HCT116 (cell line): ENCODE measurements at regions not wholly inside any gene's neighbourhood (a gene's known extent, or its start where the extent isn't known, plus 50 kb on each side); places are given as distances from the start of the nearest gene placed in this dataset.

Experiments used
- ATAC-seq: fragments of 200-7000 bp; cut with Tn5 transposase; 2 replicates; pipeline ENCODE4 v1.9.1; 2020; ENCODE audit warnings: mild to moderate bottlenecking, moderate library complexity
- BruUV-seq: library from RNA; stranded (reverse); fragments of 400-500 nt; replicated peaks from 2 replicates; lab custom pipeline; 2021; lab: Mats Ljungman, UMichigan
- CTCF ChIA-PET: fragments of 300-600 bp; sonication (Branson Sonifier 250); formaldehyde crosslinking; loops from one replicate; lab custom pipeline; 2021; ENCODE audit warnings: antibody characterized with exemption; lab: Charles Lee
- POLR2A ChIA-PET: fragments of 300-600, 350-600 bp; sonication (Branson Sonifier 250); formaldehyde crosslinking; loops from one replicate; lab custom pipeline; 2021; ENCODE audit warnings: antibody characterized with exemption; lab: Charles Lee
- RAD21 ChIA-PET, 2 experiments: fragments of 300-600 bp; sonication (Branson Sonifier 250); formaldehyde crosslinking; loops; one replicate each; lab custom pipeline; 2023; ENCODE audit warnings: low total read pairs in 2 of 2; ENCODE audit not compliant: uncharacterized antibody in 2 of 2, unreplicated experiment in 2 of 2, low non-redundant PET in 1 of 2; lab: Charles Lee
- DNase-seq: peaks from one replicate; pipeline ENCODE4 v3.0.0-alpha.2; 2010; ENCODE audit warnings: low read depth, low spot score
- H2AFZ ChIP-seq: fragments of 200-600 bp; shearing (Covaris generic), sonication (generic); 2 replicates; pipeline ENCODE4 v1.6.1; 2017; ENCODE audit warnings: low read depth, mixed run types, mixed read lengths, antibody characterized with exemption, low read length; ENCODE audit not compliant: poor library complexity, severe bottlenecking
- H3K27ac ChIP-seq: 2 replicates; pipeline ENCODE4 v1.5.1; 2012; ENCODE audit warnings: low read depth, low read length
- H3K27me3 ChIP-seq: fragments of 200-600 bp; sonication (generic); 2 replicates; pipeline ENCODE4 v1.6.1; 2016; ENCODE audit warnings: mixed run types, low read length, mixed read lengths; ENCODE audit not compliant: insufficient read depth
- H3K36me3 ChIP-seq, 2 experiments: fragments of 200-500 bp in 1 of 2; fragments of 200-600 bp in 1 of 2; sonication (Bioruptor generic) in 1 of 2; sonication (generic) in 1 of 2; 2 replicates each; pipeline versions ENCODE4 v1.5.1 to v1.6.1; 2014 to 2016; ENCODE audit warnings: low read length in 2 of 2, inconsistent platforms in 1 of 2, mixed read lengths in 1 of 2, mixed run types in 1 of 2; ENCODE audit not compliant: insufficient read depth in 2 of 2, control insufficient read depth in 1 of 2
- H3K4me1 ChIP-seq, 2 experiments: fragments of 200-600 bp in 1 of 2; sonication (generic) in 1 of 2; 2 replicates each; pipeline versions ENCODE4 v1.5.1 to v1.6.1; 2012 to 2017; ENCODE audit warnings: low read length in 2 of 2, inconsistent platforms in 1 of 2, mild to moderate bottlenecking in 1 of 2, mixed read lengths in 1 of 2, mixed run types in 1 of 2, moderate library complexity in 1 of 2; ENCODE audit not compliant: insufficient read depth in 2 of 2, control insufficient read depth in 1 of 2
- H3K4me2 ChIP-seq: fragments of 200-600 bp; sonication (generic); 2 replicates; pipeline ENCODE4 v1.6.1; 2017; ENCODE audit warnings: mixed run types, low read length, mixed read lengths
- H3K4me3 ChIP-seq, 2 experiments: fragments of 200-600 bp in 1 of 2; sonication (generic) in 1 of 2; replicated peaks in 1 of 2; 2 replicates each; pipeline ENCODE4 v1.5.1; 2011 to 2016; ENCODE audit warnings: low read length in 2 of 2, control low read depth in 1 of 2, low read depth in 1 of 2, mild to moderate bottlenecking in 1 of 2, mixed read lengths in 1 of 2, mixed run types in 1 of 2
- H3K79me2 ChIP-seq: fragments of 200-600 bp; sonication (generic); 2 replicates; pipeline ENCODE4 v1.6.1; 2017; ENCODE audit warnings: mild to moderate bottlenecking, mixed run types, low read length, moderate library complexity, mixed read lengths; ENCODE audit not compliant: insufficient read depth
- H3K9ac ChIP-seq: fragments of 200-600 bp; sonication (generic); 2 replicates; pipeline ENCODE4 v1.6.1; 2016; ENCODE audit warnings: low read length, mixed read lengths
- H3K9me2 ChIP-seq: fragments of 200-600 bp; sonication (generic), shearing (Covaris generic); 2 replicates; pipeline ENCODE4 v1.6.1; 2017; ENCODE audit warnings: mixed run types, mild to moderate bottlenecking, moderate library complexity; ENCODE audit not compliant: insufficient read depth
- H3K9me3 ChIP-seq, 2 experiments: fragments of 200-500 bp in 1 of 2; fragments of 200-600 bp in 1 of 2; sonication (Bioruptor generic) in 1 of 2; sonication (generic) in 1 of 2; 2 replicates each; pipeline ENCODE4 v1.6.1; 2014 to 2017; ENCODE audit warnings: low read length in 2 of 2, mixed read lengths in 2 of 2, inconsistent platforms in 1 of 2, low read depth in 1 of 2, mild to moderate bottlenecking in 1 of 2, mixed run types in 1 of 2, moderate library complexity in 1 of 2; ENCODE audit not compliant: control insufficient read depth in 1 of 2, insufficient read depth in 1 of 2
- H4K20me1 ChIP-seq: fragments of 200-600 bp; sonication (generic), shearing (Covaris generic); 2 replicates; pipeline ENCODE4 v1.6.1; 2017; ENCODE audit warnings: mixed run types, mild to moderate bottlenecking, moderate library complexity; ENCODE audit not compliant: insufficient read depth
- CBX3 ChIP-seq: IDR thresholded peaks from 2 replicates; pipeline ENCODE4 v1.6.1; 2012; ENCODE audit warnings: low read depth
- CEBPB ChIP-seq: IDR thresholded peaks from 2 replicates; pipeline ENCODE4 v1.6.1; 2012; ENCODE audit warnings: low read depth
- CTCF ChIP-seq, 3 experiments: fragments of 200-600 bp in 1 of 3; sonication (generic) in 1 of 3; IDR thresholded peaks in 2 of 3; conservative IDR thresholded peaks in 1 of 3; 2 replicates each; pipeline ENCODE4 v1.5.1; 2012 to 2017; ENCODE audit warnings: low read depth in 2 of 3, low read length in 2 of 3, antibody characterized with exemption in 1 of 3, borderline replicate concordance in 1 of 3, control low read depth in 1 of 3, mild to moderate bottlenecking in 1 of 3, mixed read lengths in 1 of 3, mixed run types in 1 of 3, moderate library complexity in 1 of 3; ENCODE audit not compliant: insufficient read depth in 1 of 3
- EZH2 ChIP-seq: fragments of 200-600 bp; sonication (generic); IDR thresholded peaks from 2 replicates; pipeline ENCODE4 v1.6.1; 2017; ENCODE audit warnings: antibody characterized with exemption, mixed run types
- FOSL1 ChIP-seq: IDR thresholded peaks from 2 replicates; pipeline ENCODE4 v1.6.1; 2012; ENCODE audit warnings: low read depth
- MAX ChIP-seq: IDR thresholded peaks from 2 replicates; pipeline ENCODE4 v1.6.1; 2012
- POLR2A ChIP-seq: IDR thresholded peaks from 2 replicates; pipeline ENCODE4 v1.7.0; 2011; ENCODE audit warnings: borderline replicate concordance; ENCODE audit not compliant: insufficient read depth, insufficient read length; ENCODE audit errors: extremely low read depth
- POLR2AphosphoS5 ChIP-seq: IDR thresholded peaks from 2 replicates; pipeline ENCODE4 v1.6.1; 2011; ENCODE audit warnings: mild to moderate bottlenecking, low read depth, low read length, moderate library complexity
- RAD21 ChIP-seq: IDR thresholded peaks from 2 replicates; pipeline ENCODE4 v1.6.1; 2012; ENCODE audit warnings: low read depth, mild to moderate bottlenecking
- REST ChIP-seq: IDR thresholded peaks from 2 replicates; pipeline ENCODE4 v1.6.1; 2012; ENCODE audit warnings: low read depth
- SP1 ChIP-seq: IDR thresholded peaks from 2 replicates; pipeline ENCODE4 v1.6.1; 2012; ENCODE audit warnings: low read depth
- SRF ChIP-seq: IDR thresholded peaks from 2 replicates; pipeline ENCODE4 v1.6.1; 2012; ENCODE audit warnings: low read depth
- TCF7L2 ChIP-seq: IDR thresholded peaks from 2 replicates; pipeline ENCODE4 v1.7.0; 2011; ENCODE audit warnings: borderline replicate concordance, inconsistent platforms; ENCODE audit not compliant: insufficient read depth, insufficient read length; ENCODE audit errors: extremely low read depth
- YY1 ChIP-seq: IDR thresholded peaks from 2 replicates; pipeline ENCODE4 v1.6.1; 2011; ENCODE audit warnings: low read length, low read depth, moderate library complexity, mild to moderate bottlenecking; ENCODE audit not compliant: insufficient replicate concordance; ENCODE audit errors: extremely low read depth
- ZFX ChIP-seq: fragments of 450-650 bp; IDR thresholded peaks from 2 replicates; pipeline ENCODE4 v1.6.1; 2017
- intact Hi-C: fragments of 100-400 bp; cut with micrococcal nuclease; formaldehyde crosslinking; loops from 2 replicates; pipeline ENCODE4 v1.10.0; 2022
- TF ChIP-seq, protein P1 (sequence below): IDR thresholded peaks from 2 replicates; pipeline ENCODE4 v1.6.1; 2011; ENCODE audit warnings: mild to moderate bottlenecking, low read length, moderate library complexity; ENCODE audit not compliant: insufficient replicate concordance; ENCODE audit errors: extremely low read depth

GRCh38 chr18:24949908-24950307 lies 402.1 kb downstream of the ZNF521 start:
- Histone ChIP-seq H3K27ac (no peak overlapping the region), H3K9me3 (no peaks in the 10 kb centered on the region), H3K79me2 (no peaks in the 10 kb centered on the region), H3K9me2 (no peaks in the 10 kb centered on the region), H3K27me3 (peaks cover 3% of the 10 kb centered on the region; the same call in 1 of the 2 replicates), H2AFZ (no peak overlapping the region), H3K4me2 (no peak overlapping the region), H4K20me1 (no peaks in the 10 kb centered on the region), H3K36me3 (no peaks in the 10 kb centered on the region), H3K4me3 (no peak overlapping the region), H3K9ac (no peak overlapping the region), H3K4me1 (no peaks in the 10 kb centered on the region)
- ChIA-PET RAD21 (no interaction called here), CTCF (no interaction called here), POLR2A (no interaction called here)
- intact Hi-C loops, result no loop called here
- BruUV-seq, result no TSS peak
- DNase-seq (no peak), ATAC-seq (no peak)
- TF ChIP-seq TCF7L2 (no peak), CBX3 (no peak), EZH2 (no peak), CEBPB (no peak), POLR2AphosphoS5 (no peak), YY1 (no peak), SP1 (no peak), POLR2A (no peak), REST (no peak), RAD21 (no peak), SRF (no peak), ZFX (no peak), MAX (no peak), CTCF (IDR thresholded peaks at IDR 0.05 in 2 of 3, conservative IDR thresholded peaks at IDR 0.05 in 1 of 3; ENCODE audit: borderline replicate concordance in 1 of 3, insufficient read depth in 1 of 3, low read depth in 2 of 3, low read length in 2 of 3) (no peak), FOSL1 (no peak)
- TF ChIP-seq, protein P1, sequence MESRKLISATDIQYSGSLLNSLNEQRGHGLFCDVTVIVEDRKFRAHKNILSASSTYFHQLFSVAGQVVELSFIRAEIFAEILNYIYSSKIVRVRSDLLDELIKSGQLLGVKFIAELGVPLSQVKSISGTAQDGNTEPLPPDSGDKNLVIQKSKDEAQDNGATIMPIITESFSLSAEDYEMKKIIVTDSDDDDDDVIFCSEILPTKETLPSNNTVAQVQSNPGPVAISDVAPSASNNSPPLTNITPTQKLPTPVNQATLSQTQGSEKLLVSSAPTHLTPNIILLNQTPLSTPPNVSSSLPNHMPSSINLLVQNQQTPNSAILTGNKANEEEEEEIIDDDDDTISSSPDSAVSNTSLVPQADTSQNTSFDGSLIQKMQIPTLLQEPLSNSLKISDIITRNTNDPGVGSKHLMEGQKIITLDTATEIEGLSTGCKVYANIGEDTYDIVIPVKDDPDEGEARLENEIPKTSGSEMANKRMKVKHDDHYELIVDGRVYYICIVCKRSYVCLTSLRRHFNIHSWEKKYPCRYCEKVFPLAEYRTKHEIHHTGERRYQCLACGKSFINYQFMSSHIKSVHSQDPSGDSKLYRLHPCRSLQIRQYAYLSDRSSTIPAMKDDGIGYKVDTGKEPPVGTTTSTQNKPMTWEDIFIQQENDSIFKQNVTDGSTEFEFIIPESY, result no peak
